ENCODE measurements at regions not wholly inside any gene's neighbourhood (a gene's known extent, or its start where the extent isn't known, plus 50 kb on each side); places are given as distances from the start of the nearest gene placed in this dataset.

DNA sequence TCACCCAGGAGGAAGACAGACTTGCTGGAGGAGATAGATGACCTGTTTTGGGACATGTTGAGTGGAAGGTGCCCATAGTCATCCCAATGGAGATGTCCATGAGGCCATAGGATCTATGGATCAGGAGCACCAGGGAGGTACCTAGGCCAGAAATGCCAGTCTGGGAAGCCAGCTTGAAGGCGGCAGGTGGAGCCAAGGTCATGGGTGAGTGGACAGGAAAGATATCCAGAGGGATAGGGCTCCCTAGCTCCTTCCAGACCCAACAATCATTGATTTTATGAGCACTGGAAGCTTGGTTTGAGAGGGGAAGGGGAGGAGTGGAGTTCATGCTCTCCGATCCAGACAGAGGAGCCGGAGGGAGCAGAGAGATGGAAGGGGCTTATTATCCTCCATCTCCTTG, 252.6 kb downstream of the CDK5RAP2 start:
- TF ChIP-seq, protein P1, sequence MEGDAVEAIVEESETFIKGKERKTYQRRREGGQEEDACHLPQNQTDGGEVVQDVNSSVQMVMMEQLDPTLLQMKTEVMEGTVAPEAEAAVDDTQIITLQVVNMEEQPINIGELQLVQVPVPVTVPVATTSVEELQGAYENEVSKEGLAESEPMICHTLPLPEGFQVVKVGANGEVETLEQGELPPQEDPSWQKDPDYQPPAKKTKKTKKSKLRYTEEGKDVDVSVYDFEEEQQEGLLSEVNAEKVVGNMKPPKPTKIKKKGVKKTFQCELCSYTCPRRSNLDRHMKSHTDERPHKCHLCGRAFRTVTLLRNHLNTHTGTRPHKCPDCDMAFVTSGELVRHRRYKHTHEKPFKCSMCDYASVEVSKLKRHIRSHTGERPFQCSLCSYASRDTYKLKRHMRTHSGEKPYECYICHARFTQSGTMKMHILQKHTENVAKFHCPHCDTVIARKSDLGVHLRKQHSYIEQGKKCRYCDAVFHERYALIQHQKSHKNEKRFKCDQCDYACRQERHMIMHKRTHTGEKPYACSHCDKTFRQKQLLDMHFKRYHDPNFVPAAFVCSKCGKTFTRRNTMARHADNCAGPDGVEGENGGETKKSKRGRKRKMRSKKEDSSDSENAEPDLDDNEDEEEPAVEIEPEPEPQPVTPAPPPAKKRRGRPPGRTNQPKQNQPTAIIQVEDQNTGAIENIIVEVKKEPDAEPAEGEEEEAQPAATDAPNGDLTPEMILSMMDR (IDR thresholded peaks at IDR 0.05; ENCODE audit: low read depth, low read length): no peak
- no peak for TF ChIP-seq EZH2phosphoT487 (IDR thresholded peaks at IDR 0.05; ENCODE audit: low read depth)

Measured in OCI-LY3 (cell line).